ENCODE measurements at regions not wholly inside any gene's neighbourhood (a gene's known extent, or its start where the extent isn't known, plus 50 kb on each side); places are given as distances from the start of the nearest gene placed in this dataset.

- CTCF ChIA-PET (ENCODE audit: partially characterized antibody), result no interaction called here
- no peak overlapping the region for H3K27ac ChIP-seq (ENCODE audit: low read depth, low read length)
- H2BK12ac ChIP-seq (ENCODE audit: low read depth, low read length), result no peak overlapping the region
- POLR2A ChIA-PET (ENCODE audit: partially characterized antibody), result interaction anchor here (1.2 kb wide), 1 partner anchor 9 kb away, joined by 3 read pairs; no protein-coding TSS in a partner anchor
- H2BK5ac ChIP-seq (ENCODE audit: low read depth, low read length), result no peak overlapping the region
- no peaks in the 10 kb centered on the region for H3K79me1 ChIP-seq (ENCODE audit: low read depth, low read length)
- no peak overlapping the region for H3K56ac ChIP-seq (replicated peaks; ENCODE audit: insufficient read length, low read depth, low read length)
- H3K4me2 ChIP-seq (ENCODE audit: insufficient read depth in 1 of 2, low read depth in 2 of 2, low read length in 2 of 2), result 0 out of 4 replicates have a peak overlapping the region, but pooled peaks of 1 of the 2 experiments have one; percentile 4
- H3K27me3 ChIP-seq (replicated peaks in 1 of 4; ENCODE audit: control insufficient read depth in 3 of 4, extremely low read depth in 1 of 4, insufficient read depth in 3 of 4, low read length in 3 of 4), result no peaks in the 10 kb centered on the region; a peak in 1 of 7 replicates
- no peaks in the 10 kb centered on the region for H3K23me2 ChIP-seq (ENCODE audit: low read depth, low read length)
- H3K79me2 ChIP-seq (ENCODE audit: control insufficient read depth in 1 of 2, insufficient read depth in 2 of 2, low read length in 2 of 2), result no peaks in the 10 kb centered on the region
- no peak overlapping the region for H2AK5ac ChIP-seq (ENCODE audit: low read depth, low read length)
- no peak for DNase-seq (ENCODE audit: low read depth in 1 of 2, low spot score in 2 of 2)
- H2BK20ac ChIP-seq (ENCODE audit: low read length), result no peak overlapping the region; the same call in 1 of the 2 replicates
- H4K5ac ChIP-seq (ENCODE audit: insufficient read length, low read depth, low read length), result no peak overlapping the region
- H3K18ac ChIP-seq (ENCODE audit: extremely low read depth, low read length), result no peak overlapping the region
- no peaks in the 10 kb centered on the region; a peak in 1 of 4 replicates for H3K9me3 ChIP-seq (ENCODE audit: insufficient read depth in 2 of 2, low read depth in 1 of 2, low read length in 1 of 2)
- H3K9ac ChIP-seq (replicated peaks in 1 of 4; ENCODE audit: extremely low read depth in 1 of 4, low read depth in 3 of 4, low read length in 3 of 4), result no peak overlapping the region
- H3K23ac ChIP-seq (ENCODE audit: insufficient read length), result no peak overlapping the region
- WGBS, 2 experiments (ENCODE audit: extremely low coverage in 1 of 2, insufficient coverage in 1 of 2, insufficient read length in 1 of 2, insufficient replicate concordance in 2 of 2, low coverage in 1 of 2, low lambda C conversion rate in 2 of 2, missing lambda C conversion rate in 1 of 2), result 97% methylated on average over 2 of the region's 2 CpGs; no CpG with 5 or more reads in 1 of the 2 experiments
- H4K20me1 ChIP-seq (replicated peaks in 1 of 2; ENCODE audit: control insufficient read depth in 1 of 2, insufficient read depth in 2 of 2, low read length in 2 of 2), result no peaks in the 10 kb centered on the region
- FAIRE-seq, result no peak
- H3K4me1 ChIP-seq (replicated peaks in 1 of 4; ENCODE audit: control insufficient read depth in 3 of 4, insufficient read depth in 4 of 4, low read length in 3 of 4), result peaks cover 1 to 20% (median 12%) of the 10 kb centered on the region in 4 experiments
- no peak overlapping the region for H3K4ac ChIP-seq (replicated peaks; ENCODE audit: insufficient read length, low read depth, low read length)
- H3K14ac ChIP-seq (ENCODE audit: insufficient read length), result no peak overlapping the region
- H3K4me3 ChIP-seq (ENCODE audit: extremely low read depth in 1 of 4, insufficient read depth in 2 of 4, low read depth in 3 of 4, low read length in 4 of 4), result no peak overlapping the region
- H2BK120ac ChIP-seq (replicated peaks; ENCODE audit: low read depth, low read length), result no peak overlapping the region
- no peak overlapping the region for H4K91ac ChIP-seq (replicated peaks; ENCODE audit: insufficient read length, low read length)
- no peaks in the 10 kb centered on the region for H3K36me3 ChIP-seq (ENCODE audit: control insufficient read depth in 2 of 4, insufficient read depth in 4 of 4, low read length in 3 of 4)
- H4K8ac ChIP-seq (ENCODE audit: extremely low read depth, insufficient read depth, low read length), result no peak overlapping the region
- no peak overlapping the region for H2AFZ ChIP-seq (ENCODE audit: low read length)
- no peak overlapping the region for H2BK15ac ChIP-seq (ENCODE audit: low read length)
- TF ChIP-seq HDAC6 (IDR thresholded peaks at IDR 0.05; ENCODE audit: low read depth, low read length) (no peak), BRCA1 (IDR thresholded peaks at IDR 0.05; ENCODE audit: low read depth, low read length) (no peak), CEBPB (IDR thresholded peaks at IDR 0.05; ENCODE audit: low read depth, low read length) (no peak), CREB1 (IDR thresholded peaks at IDR 0.05) (no peak), TAF1 (IDR thresholded peaks at IDR 0.05; ENCODE audit: low read depth, low read length) (no peak), ATF3 (IDR thresholded peaks at IDR 0.05; ENCODE audit: insufficient read depth, low read depth, low read length) (no peak), SAP30 (IDR thresholded peaks at IDR 0.05; ENCODE audit: insufficient read depth, insufficient replicate concordance, low read length) (no peak), CTCF (IDR thresholded peaks at IDR 0.05; ENCODE audit: control extremely low read depth in 1 of 3, insufficient read depth in 1 of 3, low read depth in 1 of 3, low read length in 3 of 3) (no peak), HDAC2 (IDR thresholded peaks at IDR 0.05; ENCODE audit: borderline replicate concordance in 1 of 2, low read depth in 2 of 2, low read length in 2 of 2) (no peak)
- TF ChIP-seq, protein P1, sequence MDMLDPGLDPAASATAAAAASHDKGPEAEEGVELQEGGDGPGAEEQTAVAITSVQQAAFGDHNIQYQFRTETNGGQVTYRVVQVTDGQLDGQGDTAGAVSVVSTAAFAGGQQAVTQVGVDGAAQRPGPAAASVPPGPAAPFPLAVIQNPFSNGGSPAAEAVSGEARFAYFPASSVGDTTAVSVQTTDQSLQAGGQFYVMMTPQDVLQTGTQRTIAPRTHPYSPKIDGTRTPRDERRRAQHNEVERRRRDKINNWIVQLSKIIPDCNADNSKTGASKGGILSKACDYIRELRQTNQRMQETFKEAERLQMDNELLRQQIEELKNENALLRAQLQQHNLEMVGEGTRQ (IDR thresholded peaks at IDR 0.05; ENCODE audit: low read length), result no peak
Measured at GRCh38 chr17:14781123-14781522, 480.2 kb downstream of the HS3ST3B1 start.

Data from H1 (cell line).